PC-9 (cell line): ENCODE measurements at regions not wholly inside any gene's neighbourhood (a gene's known extent, or its start where the extent isn't known, plus 50 kb on each side); places are given as distances from the start of the nearest gene placed in this dataset.
A peak's percentile ranks its signal among the peaks of the same experiment; 100 is the strongest.

ENCODE experiments used
- BruUV-seq: library from RNA; stranded (reverse); fragments of 400-500 nt; replicated peaks from 2 replicates; lab custom pipeline; 2021; lab: Mats Ljungman, UMichigan
- CTCF ChIA-PET: fragments of 300-600 bp; sonication (Branson Sonifier 250); formaldehyde crosslinking; loops from one replicate; lab custom pipeline; 2022; ENCODE audit warnings: antibody characterized with exemption; lab: Charles Lee
- POLR2A ChIA-PET: fragments of 300-600 bp; sonication (Branson Sonifier 250); formaldehyde crosslinking; loops from one replicate; lab custom pipeline; 2022; ENCODE audit warnings: antibody characterized with exemption; ENCODE audit not compliant: unreplicated experiment; lab: Charles Lee
- DNase-seq, 2 experiments: peaks; one replicate each; pipeline versions ENCODE4 v3.0.0 to v3.0.0-alpha.2; 2015 to 2022; ENCODE audit warnings: mixed read lengths in 1 of 2
- H2AFZ ChIP-seq: fragments of 200-600 bp; sonication (generic); 2 replicates; pipeline ENCODE4 v1.8.1; 2017; ENCODE audit warnings: antibody characterized with exemption
- H3F3A ChIP-seq: fragments of 200-600 bp; sonication (generic); 2 replicates; pipeline ENCODE4 v1.8.1; 2017; ENCODE audit warnings: antibody characterized with exemption, mild to moderate bottlenecking, low read depth; ENCODE audit not compliant: insufficient read depth
- H3K27ac ChIP-seq: fragments of 200-600 bp; sonication (generic); 2 replicates; pipeline ENCODE4 v1.6.1; 2016; ENCODE audit warnings: mixed run types
- H3K27me3 ChIP-seq: fragments of 200-600 bp; sonication (generic); 2 replicates; pipeline ENCODE4 v1.6.1; 2016; ENCODE audit warnings: low read depth, mixed run types; ENCODE audit not compliant: insufficient read depth
- H3K36me3 ChIP-seq: fragments of 200-600 bp; sonication (generic); 2 replicates; pipeline ENCODE4 v1.6.1; 2016; ENCODE audit warnings: low read depth, mixed run types
- H3K4me1 ChIP-seq: fragments of 200-600 bp; sonication (generic); replicated peaks from 2 replicates; pipeline ENCODE4 v1.6.1; 2016; ENCODE audit warnings: mixed run types; ENCODE audit not compliant: insufficient read depth
- H3K4me2 ChIP-seq: fragments of 200-600 bp; sonication (generic); 2 replicates; pipeline ENCODE4 v1.6.1; 2017; ENCODE audit warnings: mixed run types
- H3K4me3 ChIP-seq: fragments of 200-600 bp; sonication (generic); 2 replicates; pipeline ENCODE4 v1.6.1; 2016; ENCODE audit warnings: mixed run types
- H3K79me2 ChIP-seq: fragments of 200-600 bp; sonication (generic); 2 replicates; pipeline ENCODE4 v1.6.1; 2017; ENCODE audit warnings: low read depth, mixed run types
- H3K9me2 ChIP-seq: fragments of 200-600 bp; sonication (generic); 2 replicates; pipeline ENCODE4 v1.8.1; 2017; ENCODE audit warnings: mild to moderate bottlenecking; ENCODE audit not compliant: insufficient read depth
- H3K9me3 ChIP-seq: fragments of 200-600 bp; sonication (generic); 2 replicates; pipeline ENCODE4 v1.8.1; 2016; ENCODE audit warnings: low read depth; ENCODE audit not compliant: insufficient read depth
- H4K20me1 ChIP-seq: fragments of 200-600 bp; sonication (generic); 2 replicates; pipeline ENCODE4 v1.8.1; 2017; ENCODE audit not compliant: insufficient read depth
- EZH2 ChIP-seq: fragments of 200-600 bp; sonication (generic); IDR thresholded peaks from 2 replicates; pipeline ENCODE4 v1.8.0; 2017; ENCODE audit warnings: antibody characterized with exemption, low read depth
- intact Hi-C: fragments of 100-400 bp; cut with micrococcal nuclease; formaldehyde crosslinking; loops from one replicate; pipeline ENCODE4 v1.10.0; 2022; ENCODE audit not compliant: unreplicated experiment
- TF ChIP-seq, protein P1 (sequence below): fragments of 200-600 bp; sonication (generic); conservative IDR thresholded peaks from 2 replicates; pipeline ENCODE4 v1.6.1; 2017; ENCODE audit warnings: mixed run types, antibody characterized with exemption, mild to moderate bottlenecking, moderate library complexity

DNA sequence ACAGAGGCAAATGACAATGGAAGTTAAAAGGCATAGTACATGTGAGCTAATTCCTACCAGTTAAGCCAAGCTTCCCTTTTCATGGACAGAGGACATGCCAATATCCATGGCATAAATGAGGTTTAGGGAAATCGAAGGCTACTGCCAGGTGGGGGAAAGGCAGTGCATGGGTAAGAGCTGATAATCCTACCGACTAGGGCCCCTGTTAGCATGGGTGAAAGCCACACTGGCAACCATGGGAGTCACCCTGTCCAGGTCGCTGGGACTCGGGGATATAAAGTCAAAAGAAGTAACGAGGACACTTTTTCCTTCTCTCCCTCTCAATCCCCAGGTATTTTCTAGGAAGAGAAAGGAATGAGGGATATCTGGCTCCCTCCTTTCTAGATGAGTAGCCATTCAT is 83.7 kb upstream of the CDH19 start:
- DNase-seq = no peak
- no peaks in the 10 kb centered on the region for H3K4me1 ChIP-seq
- no TSS peak for BruUV-seq
- H3K9me2 ChIP-seq = no peaks in the 10 kb centered on the region
- H3K9me3 ChIP-seq = no peaks in the 10 kb centered on the region
- POLR2A ChIA-PET = no interaction called here
- no peak overlapping the region for H3K4me2 ChIP-seq
- CTCF ChIA-PET = no interaction called here
- H3K79me2 ChIP-seq = no peaks in the 10 kb centered on the region
- no peak overlapping the region for H3K4me3 ChIP-seq
- intact Hi-C loops = no loop called here
- no peaks in the 10 kb centered on the region for H3K27me3 ChIP-seq
- no peak overlapping the region for H3K27ac ChIP-seq
- no peaks in the 10 kb centered on the region for H3F3A ChIP-seq
- TF ChIP-seq, protein P1, sequence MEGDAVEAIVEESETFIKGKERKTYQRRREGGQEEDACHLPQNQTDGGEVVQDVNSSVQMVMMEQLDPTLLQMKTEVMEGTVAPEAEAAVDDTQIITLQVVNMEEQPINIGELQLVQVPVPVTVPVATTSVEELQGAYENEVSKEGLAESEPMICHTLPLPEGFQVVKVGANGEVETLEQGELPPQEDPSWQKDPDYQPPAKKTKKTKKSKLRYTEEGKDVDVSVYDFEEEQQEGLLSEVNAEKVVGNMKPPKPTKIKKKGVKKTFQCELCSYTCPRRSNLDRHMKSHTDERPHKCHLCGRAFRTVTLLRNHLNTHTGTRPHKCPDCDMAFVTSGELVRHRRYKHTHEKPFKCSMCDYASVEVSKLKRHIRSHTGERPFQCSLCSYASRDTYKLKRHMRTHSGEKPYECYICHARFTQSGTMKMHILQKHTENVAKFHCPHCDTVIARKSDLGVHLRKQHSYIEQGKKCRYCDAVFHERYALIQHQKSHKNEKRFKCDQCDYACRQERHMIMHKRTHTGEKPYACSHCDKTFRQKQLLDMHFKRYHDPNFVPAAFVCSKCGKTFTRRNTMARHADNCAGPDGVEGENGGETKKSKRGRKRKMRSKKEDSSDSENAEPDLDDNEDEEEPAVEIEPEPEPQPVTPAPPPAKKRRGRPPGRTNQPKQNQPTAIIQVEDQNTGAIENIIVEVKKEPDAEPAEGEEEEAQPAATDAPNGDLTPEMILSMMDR = no peak
- no peak for TF ChIP-seq EZH2
- no peak overlapping the region for H2AFZ ChIP-seq
- H4K20me1 ChIP-seq = no peaks in the 10 kb centered on the region
- no peaks in the 10 kb centered on the region for H3K36me3 ChIP-seq

DNA sequence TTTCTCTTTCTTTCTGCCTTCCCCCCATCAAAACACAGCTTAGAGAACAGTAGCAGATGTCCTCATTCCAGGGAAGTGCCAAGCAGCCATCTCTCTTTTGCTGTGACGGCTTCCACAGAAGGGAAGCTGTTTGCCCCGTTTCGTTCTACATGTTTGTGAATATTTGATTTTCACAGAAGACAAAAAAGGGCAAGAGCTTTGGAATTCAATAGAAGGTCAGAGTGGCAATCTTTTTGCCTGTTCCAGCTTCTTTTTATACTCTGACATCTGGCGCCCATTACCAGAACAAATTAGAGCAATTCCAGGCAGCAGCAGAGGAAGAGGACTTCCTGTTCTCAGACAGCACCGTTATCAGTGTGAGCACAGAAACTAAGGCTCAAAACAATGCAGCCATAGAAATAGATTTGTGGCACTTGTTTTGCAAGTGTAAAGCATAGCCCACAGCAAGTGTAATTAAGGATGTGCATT is 79.0 kb upstream of the CDH19 start:
- intact Hi-C loops = no loop called here
- Histone ChIP-seq H3K4me2 (no peak overlapping the region), H2AFZ (no peak overlapping the region), H3K9me3 (no peaks in the 10 kb centered on the region; the same call in 1 of the 2 replicates), H3K9me2 (no peaks in the 10 kb centered on the region), H3K27me3 (no peaks in the 10 kb centered on the region), H3K4me3 (no peak overlapping the region), H3K36me3 (no peaks in the 10 kb centered on the region), H3K79me2 (no peaks in the 10 kb centered on the region), H3K4me1 (no peaks in the 10 kb centered on the region), H3K27ac (no peak overlapping the region), H4K20me1 (no peaks in the 10 kb centered on the region), H3F3A (no peaks in the 10 kb centered on the region)
- no peak for DNase-seq
- TF ChIP-seq EZH2 = no peak
- TF ChIP-seq, protein P1 = no peak
- ChIA-PET CTCF (no interaction called here), POLR2A (no interaction called here)
- BruUV-seq = no TSS peak

DNA sequence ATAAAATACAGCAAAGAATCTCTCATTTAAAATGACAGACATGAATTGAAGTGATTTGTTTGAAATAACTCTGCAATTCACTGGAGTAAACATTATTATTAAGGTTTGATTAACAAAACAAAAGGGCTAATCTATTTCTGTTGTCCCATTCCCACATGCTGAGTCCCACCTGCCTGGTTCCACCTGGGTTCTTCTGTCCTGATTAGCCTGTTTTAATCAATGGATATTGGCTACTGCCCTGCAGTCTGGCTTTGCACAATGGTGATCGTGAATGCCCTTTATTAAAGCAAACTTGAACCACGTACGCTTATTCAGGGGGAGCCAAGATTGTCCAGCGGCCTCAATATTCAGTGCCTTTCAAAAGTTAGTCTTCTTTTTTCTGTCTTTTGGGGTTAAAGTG is 72.8 kb upstream of the CDH19 start:
- Histone ChIP-seq H3K79me2 (no peaks in the 10 kb centered on the region), H2AFZ (peak overlapping the region; percentile 48; the same call in 1 of the 2 replicates), H3K9me2 (no peaks in the 10 kb centered on the region), H4K20me1 (no peaks in the 10 kb centered on the region), H3K4me3 (no peak overlapping the region), H3K4me2 (no peak overlapping the region), H3K36me3 (no peaks in the 10 kb centered on the region), H3K4me1 (no peaks in the 10 kb centered on the region), H3K27ac (no peak overlapping the region), H3F3A (no peaks in the 10 kb centered on the region), H3K27me3 (no peaks in the 10 kb centered on the region), H3K9me3 (no peaks in the 10 kb centered on the region; the same call in 1 of the 2 replicates)
- BruUV-seq = no TSS peak
- ChIA-PET POLR2A (no interaction called here), CTCF (no interaction called here)
- intact Hi-C loops = no loop called here
- TF ChIP-seq, protein P1 = no peak
- TF ChIP-seq EZH2 = no peak
- no peak for DNase-seq
